IMR-90 (cell line): ENCODE measurements at regions not wholly inside any gene's neighbourhood (a gene's known extent, or its start where the extent isn't known, plus 50 kb on each side); places are given as distances from the start of the nearest gene placed in this dataset.

ENCODE experiments used
- ATAC-seq: fragments of 200-7000 bp; cut with Tn5 transposase; 2 replicates; pipeline ENCODE4 v1.9.1; 2020; ENCODE audit warnings: low read depth, mild to moderate bottlenecking, moderate library complexity
- BruUV-seq: library from RNA; stranded (reverse); fragments of 400-500 nt; replicated peaks from 2 replicates; lab custom pipeline; 2021; lab: Mats Ljungman, UMichigan
- CTCF ChIA-PET: fragments of 300-600 bp; formaldehyde crosslinking; extraction: SDS; loops from one replicate; lab custom pipeline; 2021; ENCODE audit warnings: antibody characterized with exemption; lab: Yijun Ruan, JAX
- POLR2A ChIA-PET: fragments of 300-600 bp; sonication (Branson Sonifier 250); formaldehyde crosslinking; loops from one replicate; lab custom pipeline; 2022; ENCODE audit warnings: antibody characterized with exemption; ENCODE audit not compliant: unreplicated experiment; lab: Charles Lee
- DNase-seq: peaks from one replicate; pipeline ENCODE4 v3.0.0; 2013
- H2AFZ ChIP-seq: replicated peaks from 2 replicates; pipeline ENCODE3; 2013; ENCODE audit warnings: low read length, mild to moderate bottlenecking; ENCODE audit not compliant: poor library complexity
- H2AK5ac ChIP-seq: 2 replicates; pipeline ENCODE4 v1.6.1; 2013; ENCODE audit warnings: low read depth, low read length, inconsistent platforms
- H2AK9ac ChIP-seq: replicated peaks from 2 replicates; pipeline ENCODE3; 2013; ENCODE audit warnings: mild to moderate bottlenecking, low read depth, low read length, moderate library complexity; ENCODE audit not compliant: poor library complexity
- H2BK120ac ChIP-seq: 2 replicates; pipeline ENCODE4 v1.6.1; 2013; ENCODE audit warnings: low read depth, low read length, inconsistent platforms
- H2BK15ac ChIP-seq: 3 replicates; pipeline ENCODE4 v1.6.1; 2013; ENCODE audit warnings: low read depth, low read length, inconsistent platforms
- H2BK20ac ChIP-seq: 2 replicates; pipeline ENCODE4 v1.6.1; 2013; ENCODE audit warnings: low read depth, mild to moderate bottlenecking, inconsistent platforms, low read length, moderate library complexity
- H2BK5ac ChIP-seq: 2 replicates; pipeline ENCODE4 v1.6.1; 2013; ENCODE audit warnings: mild to moderate bottlenecking, low read depth, low read length, inconsistent platforms; ENCODE audit not compliant: poor library complexity, severe bottlenecking
- H3K14ac ChIP-seq: replicated peaks from 2 replicates; pipeline ENCODE4 v1.6.1; 2013; ENCODE audit warnings: low read depth, low read length, inconsistent platforms
- H3K18ac ChIP-seq: 2 replicates; pipeline ENCODE4 v1.6.1; 2013; ENCODE audit warnings: low read depth, low read length, control low read depth
- H3K23ac ChIP-seq: 2 replicates; pipeline ENCODE4 v1.6.1; 2013; ENCODE audit warnings: low read depth, low read length, inconsistent platforms
- H3K27ac ChIP-seq: 2 replicates; pipeline ENCODE4 v1.5.1; 2013; ENCODE audit warnings: mild to moderate bottlenecking, control low read depth, low read length; ENCODE audit not compliant: insufficient read depth
- H3K27me3 ChIP-seq: 2 replicates; pipeline ENCODE4 v1.6.1; 2013; ENCODE audit warnings: low read length; ENCODE audit not compliant: control insufficient read depth, insufficient read depth
- H3K36me3 ChIP-seq: 2 replicates; pipeline ENCODE4 v1.6.1; 2013; ENCODE audit warnings: low read length, mixed read lengths; ENCODE audit not compliant: control insufficient read depth, insufficient read depth
- H3K4ac ChIP-seq: 2 replicates; pipeline ENCODE4 v1.6.1; 2013; ENCODE audit warnings: low read depth, low read length, inconsistent platforms
- H3K4me1 ChIP-seq: 2 replicates; pipeline ENCODE4 v1.6.1; 2013; ENCODE audit warnings: low read length, mixed read lengths; ENCODE audit not compliant: control insufficient read depth, insufficient read depth
- H3K4me2 ChIP-seq: 2 replicates; pipeline ENCODE4 v1.6.1; 2013; ENCODE audit warnings: low read depth, mild to moderate bottlenecking, control low read depth, low read length, moderate library complexity
- H3K4me3 ChIP-seq: 2 replicates; pipeline ENCODE4 v1.5.1; 2013; ENCODE audit warnings: low read depth, mild to moderate bottlenecking, control low read depth, low read length, moderate library complexity; ENCODE audit not compliant: insufficient read depth
- H3K56ac ChIP-seq: 2 replicates; pipeline ENCODE4 v1.6.1; 2013; ENCODE audit warnings: low read length, inconsistent platforms; ENCODE audit not compliant: insufficient read depth; ENCODE audit errors: extremely low read depth
- H3K79me1 ChIP-seq, 2 experiments: 2 replicates each; pipeline ENCODE4 v1.6.1; 2013; ENCODE audit warnings: low read length in 2 of 2, inconsistent platforms in 1 of 2, low read depth in 1 of 2
- H3K9ac ChIP-seq: 2 replicates; pipeline ENCODE4 v1.6.1; 2013; ENCODE audit warnings: low read depth, low read length, control low read depth
- H3K9me1 ChIP-seq: 2 replicates; pipeline ENCODE4 v1.6.1; 2013; ENCODE audit warnings: low read length, inconsistent platforms; ENCODE audit not compliant: insufficient read depth
- H3K9me3 ChIP-seq: 2 replicates; pipeline ENCODE4 v1.6.1; 2013; ENCODE audit warnings: low read length; ENCODE audit not compliant: control insufficient read depth, insufficient read depth
- H4K20me1 ChIP-seq: 2 replicates; pipeline ENCODE4 v1.6.1; 2013; ENCODE audit warnings: low read length, inconsistent platforms; ENCODE audit not compliant: insufficient read depth
- H4K5ac ChIP-seq: 2 replicates; pipeline ENCODE4 v1.6.1; 2013; ENCODE audit warnings: mild to moderate bottlenecking, low read depth, low read length, control low read depth
- H4K8ac ChIP-seq, 2 experiments: 2 replicates each; pipeline ENCODE4 v1.6.1; 2013; ENCODE audit warnings: low read depth in 2 of 2, low read length in 2 of 2, control low read depth in 1 of 2, inconsistent platforms in 1 of 2
- H4K91ac ChIP-seq: 2 replicates; pipeline ENCODE4 v1.6.1; 2013; ENCODE audit warnings: low read depth, low read length, inconsistent platforms; ENCODE audit not compliant: insufficient read depth
- BHLHE40 ChIP-seq: fragments of 150-350 bp; IDR thresholded peaks from 2 replicates; pipeline ENCODE4 v1.6.1; 2016; ENCODE audit warnings: mild to moderate bottlenecking, low read depth, low read length
- CEBPB ChIP-seq: IDR thresholded peaks from 2 replicates; pipeline ENCODE4 v1.6.1; 2012; ENCODE audit warnings: low read depth, low read length, improper control_type of control experiment
- CHD1 ChIP-seq: IDR thresholded peaks from 2 replicates; pipeline ENCODE4 v1.6.1; 2012; ENCODE audit warnings: low read depth, low read length, improper control_type of control experiment
- CTCF ChIP-seq: conservative IDR thresholded peaks from 2 replicates; pipeline ENCODE4 v1.5.1; 2012; ENCODE audit warnings: mild to moderate bottlenecking, low read depth, low read length, improper control_type of control experiment
- MAFK ChIP-seq: IDR thresholded peaks from 2 replicates; pipeline ENCODE4 v1.6.1; 2012; ENCODE audit warnings: low read depth, low read length, improper control_type of control experiment
- MXI1 ChIP-seq: IDR thresholded peaks from 2 replicates; pipeline ENCODE4 v1.6.1; 2012; ENCODE audit warnings: low read depth, mild to moderate bottlenecking, low read length, moderate library complexity, borderline replicate concordance
- NFE2L2 ChIP-seq: fragments of 150-350 bp; IDR thresholded peaks from 2 replicates; pipeline ENCODE4 v1.6.1; 2016; ENCODE audit warnings: low read depth, mild to moderate bottlenecking, low read length
- POLR2A ChIP-seq: IDR thresholded peaks from 2 replicates; pipeline ENCODE4 v1.6.1; 2012; ENCODE audit warnings: mild to moderate bottlenecking, low read depth, low read length
- RAD21 ChIP-seq: IDR thresholded peaks from 2 replicates; pipeline ENCODE4 v1.6.1; 2012; ENCODE audit warnings: low read length, improper control_type of control experiment
- RCOR1 ChIP-seq: IDR thresholded peaks from 2 replicates; pipeline ENCODE4 v1.6.1; 2012; ENCODE audit warnings: mild to moderate bottlenecking, low read length, improper control_type of control experiment; ENCODE audit not compliant: insufficient replicate concordance
- RFX5 ChIP-seq: IDR thresholded peaks from 2 replicates; pipeline ENCODE4 v1.8.0; 2012; ENCODE audit warnings: low read depth, mild to moderate bottlenecking, low read length, moderate library complexity
- SMC3 ChIP-seq: fragments of 150-350 bp; IDR thresholded peaks from 2 replicates; pipeline ENCODE4 v1.6.1; 2016; ENCODE audit warnings: low read depth, mild to moderate bottlenecking, antibody characterized with exemption, low read length, moderate library complexity
- WGBS, 2 experiments: methylation state at CpG; one replicate each; pipeline versions ENCODE4 v1.1.5 to v1.1.7; 2013; ENCODE audit warnings: missing lambda C conversion rate in 2 of 2; ENCODE audit not compliant: insufficient read length in 1 of 2; ENCODE audit errors: extremely low coverage in 2 of 2; 5-methylcytosine and 5-hydroxymethylcytosine counted together
- dilution Hi-C: fragments of 300-500 bp; cut with HindIII; formaldehyde crosslinking; loops from one replicate; pipeline ENCODE4 v1.14.3; 2018; ENCODE audit warnings: low sequenced_read_pairs; ENCODE audit not compliant: unreplicated experiment
- in situ Hi-C: fragments of 300-500 bp; cut with MboI; formaldehyde crosslinking; loops from 3 replicates; pipeline ENCODE4 v1.14.3; 2019; ENCODE audit warnings: low sequenced_read_pairs, inconsistent platforms, mixed read lengths
- intact Hi-C: fragments of 100-400 bp; cut with micrococcal nuclease; formaldehyde crosslinking; loops from 2 replicates; pipeline ENCODE4 v1.10.0; 2022
- TF ChIP-seq, protein P1 (sequence below): fragments of 150-350 bp; IDR thresholded peaks from 2 replicates; pipeline ENCODE4 v1.6.1; 2016; ENCODE audit warnings: low read depth, mild to moderate bottlenecking, low read length, moderate library complexity, borderline replicate concordance

GRCh38 chr18:73812423-73812822, 335.2 kb downstream of the FBXO15 start:
- no peaks in the 10 kb centered on the region for H4K20me1 ChIP-seq
- CTCF ChIA-PET = interaction anchor here (0.7 to 1.4 kb wide), 2 partner anchors 13 to 201 kb away, joined by 3 to 4 read pairs; no protein-coding TSS in a partner anchor
- no peaks in the 10 kb centered on the region for H3K27me3 ChIP-seq
- no peak overlapping the region for H4K8ac ChIP-seq
- no peak overlapping the region for H3K27ac ChIP-seq
- dilution Hi-C loops (no loop called here), in situ Hi-C loops (no loop called here), intact Hi-C loops (no loop called here)
- no peak overlapping the region for H2BK15ac ChIP-seq
- no peak overlapping the region for H3K23ac ChIP-seq
- ATAC-seq (no peak), DNase-seq (no peak)
- no TSS peak for BruUV-seq
- H3K79me1 ChIP-seq = no peaks in the 10 kb centered on the region
- H3K4me1 ChIP-seq = no peaks in the 10 kb centered on the region
- H2AFZ ChIP-seq = peak overlapping the region; percentile 38
- no peak overlapping the region for H2BK20ac ChIP-seq
- H3K4me2 ChIP-seq = no peak overlapping the region
- no peak overlapping the region for H2AK9ac ChIP-seq
- H3K4ac ChIP-seq = no peak overlapping the region; the same call in 1 of the 2 replicates
- no peak overlapping the region for H4K91ac ChIP-seq
- no peak overlapping the region for H2BK5ac ChIP-seq
- H3K36me3 ChIP-seq = no peaks in the 10 kb centered on the region
- POLR2A ChIA-PET = no interaction called here
- no peak overlapping the region for H3K56ac ChIP-seq
- no peak overlapping the region for H3K4me3 ChIP-seq
- no peak overlapping the region for H3K14ac ChIP-seq
- H2BK120ac ChIP-seq = no peak overlapping the region
- H3K18ac ChIP-seq = no peak overlapping the region
- H3K9me1 ChIP-seq = no peaks in the 10 kb centered on the region
- H2AK5ac ChIP-seq = no peak overlapping the region
- no peaks in the 10 kb centered on the region for H3K9me3 ChIP-seq
- no peak for TF ChIP-seq MAFK
- TF ChIP-seq NFE2L2 = no peak
- no peak for TF ChIP-seq POLR2A
- TF ChIP-seq RAD21 = no peak
- no peak for TF ChIP-seq MXI1
- TF ChIP-seq, protein P1, sequence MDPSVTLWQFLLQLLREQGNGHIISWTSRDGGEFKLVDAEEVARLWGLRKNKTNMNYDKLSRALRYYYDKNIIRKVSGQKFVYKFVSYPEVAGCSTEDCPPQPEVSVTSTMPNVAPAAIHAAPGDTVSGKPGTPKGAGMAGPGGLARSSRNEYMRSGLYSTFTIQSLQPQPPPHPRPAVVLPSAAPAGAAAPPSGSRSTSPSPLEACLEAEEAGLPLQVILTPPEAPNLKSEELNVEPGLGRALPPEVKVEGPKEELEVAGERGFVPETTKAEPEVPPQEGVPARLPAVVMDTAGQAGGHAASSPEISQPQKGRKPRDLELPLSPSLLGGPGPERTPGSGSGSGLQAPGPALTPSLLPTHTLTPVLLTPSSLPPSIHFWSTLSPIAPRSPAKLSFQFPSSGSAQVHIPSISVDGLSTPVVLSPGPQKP = no peak
- no peak for TF ChIP-seq BHLHE40
- TF ChIP-seq RCOR1 = no peak
- no peak for TF ChIP-seq RFX5
- TF ChIP-seq SMC3 = no peak
- no peak for TF ChIP-seq CTCF
- no peak for TF ChIP-seq CHD1
- TF ChIP-seq CEBPB = no peak
- H4K5ac ChIP-seq = no peak overlapping the region
- 100% methylated on average over 1 of the region's 11 CpGs; no CpG with 5 or more reads in 1 of the 2 experiments for WGBS, 2 experiments
- H3K9ac ChIP-seq = no peak overlapping the region
